ENCODE measurements at regions not wholly inside any gene's neighbourhood (a gene's known extent, or its start where the extent isn't known, plus 50 kb on each side); places are given as distances from the start of the nearest gene placed in this dataset.

GRCh38 chr2:223226264-223226663 is 174.3 kb downstream of the KCNE4 start:
- no peak for TF ChIP-seq CTCF (IDR thresholded peaks at IDR 0.05; ENCODE audit: borderline replicate concordance, control extremely low read depth, extremely low read depth, insufficient read depth, missing control alignments)
- no peak for DNase-seq (ENCODE audit: low spot score)
- in situ Hi-C loops (cut with MboI; ENCODE audit: low sequenced_read_pairs, unreplicated experiment) = no loop called here

GRCh38 chr2:223227338-223227737 is 175.3 kb downstream of the KCNE4 start:
- no peak for TF ChIP-seq CTCF (IDR thresholded peaks at IDR 0.05; ENCODE audit: borderline replicate concordance, control extremely low read depth, extremely low read depth, insufficient read depth, missing control alignments)
- in situ Hi-C loops (cut with MboI; ENCODE audit: low sequenced_read_pairs, unreplicated experiment) = no loop called here
- DNase-seq (ENCODE audit: low spot score) = no peak

GRCh38 chr2:223228871-223229270 is 176.9 kb downstream of the KCNE4 start:
- no peak for DNase-seq (ENCODE audit: low spot score)
- in situ Hi-C loops (cut with MboI; ENCODE audit: low sequenced_read_pairs, unreplicated experiment) = no loop called here
- TF ChIP-seq CTCF (IDR thresholded peaks at IDR 0.05; ENCODE audit: borderline replicate concordance, control extremely low read depth, extremely low read depth, insufficient read depth, missing control alignments) = no peak

- in situ Hi-C loops (cut with MboI; ENCODE audit: low sequenced_read_pairs, unreplicated experiment) = no loop called here
- DNase-seq (ENCODE audit: low spot score) = no peak
- TF ChIP-seq CTCF (IDR thresholded peaks at IDR 0.05; ENCODE audit: borderline replicate concordance, control extremely low read depth, extremely low read depth, insufficient read depth, missing control alignments) = no peak
Observed at GRCh38 chr2:223230352-223230751, 178.4 kb downstream of the KCNE4 start.

GRCh38 chr2:223232285-223232684 is 180.3 kb downstream of the KCNE4 start:
- in situ Hi-C loops (cut with MboI; ENCODE audit: low sequenced_read_pairs, unreplicated experiment) = no loop called here
- no peak for DNase-seq (ENCODE audit: low spot score)
- TF ChIP-seq CTCF (IDR thresholded peaks at IDR 0.05; ENCODE audit: borderline replicate concordance, control extremely low read depth, extremely low read depth, insufficient read depth, missing control alignments) = no peak

GRCh38 chr2:223232896-223233295 is 180.9 kb downstream of the KCNE4 start:
- in situ Hi-C loops (cut with MboI; ENCODE audit: low sequenced_read_pairs, unreplicated experiment) = no loop called here
- no peak for DNase-seq (ENCODE audit: low spot score)

More at GRCh38 chr2:223232896-223233295, 180.9 kb downstream of the KCNE4 start:
- no peak for TF ChIP-seq CTCF (IDR thresholded peaks at IDR 0.05; ENCODE audit: borderline replicate concordance, control extremely low read depth, extremely low read depth, insufficient read depth, missing control alignments)

Measured in GM13976 (cell line).